ENCODE measurements at regions not wholly inside any gene's neighbourhood (a gene's known extent, or its start where the extent isn't known, plus 50 kb on each side); places are given as distances from the start of the nearest gene placed in this dataset.

- TF ChIP-seq TAF1 (IDR thresholded peaks at IDR 0.05; ENCODE audit: borderline replicate concordance, insufficient read depth, low read length) (no peak), POLR2AphosphoS5 (IDR thresholded peaks at IDR 0.05; ENCODE audit: low read depth, low read length) (no peak), SIN3A (IDR thresholded peaks at IDR 0.05; ENCODE audit: borderline replicate concordance, insufficient read depth, low read length) (no peak)
These were observed 556.2 kb upstream of the SUCLG2 start for GRCh38 chr3:68210635-68211034.
